ENCODE measurements at regions not wholly inside any gene's neighbourhood (a gene's known extent, or its start where the extent isn't known, plus 50 kb on each side); places are given as distances from the start of the nearest gene placed in this dataset.

DNA sequence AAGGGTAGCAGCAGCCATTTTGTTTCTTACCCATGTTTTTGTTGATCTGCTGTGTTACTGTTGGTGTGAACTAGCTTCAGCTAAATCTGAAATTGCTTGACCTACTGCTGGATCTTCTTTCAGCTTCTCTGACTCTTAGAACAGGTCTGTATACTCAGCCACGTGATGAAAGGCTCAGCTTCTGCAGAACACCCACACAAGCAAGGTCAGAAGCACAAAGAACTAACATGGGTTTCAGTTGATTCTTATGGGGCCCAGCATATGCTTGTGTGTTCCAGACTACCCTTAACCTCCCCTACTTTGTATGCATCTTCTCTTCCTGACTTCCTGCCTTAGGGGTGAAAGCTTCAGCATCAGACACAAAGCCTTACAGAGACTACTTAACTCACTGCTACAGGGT lies 186.8 kb downstream of the HGF start (continued):
- TF ChIP-seq, protein P1, sequence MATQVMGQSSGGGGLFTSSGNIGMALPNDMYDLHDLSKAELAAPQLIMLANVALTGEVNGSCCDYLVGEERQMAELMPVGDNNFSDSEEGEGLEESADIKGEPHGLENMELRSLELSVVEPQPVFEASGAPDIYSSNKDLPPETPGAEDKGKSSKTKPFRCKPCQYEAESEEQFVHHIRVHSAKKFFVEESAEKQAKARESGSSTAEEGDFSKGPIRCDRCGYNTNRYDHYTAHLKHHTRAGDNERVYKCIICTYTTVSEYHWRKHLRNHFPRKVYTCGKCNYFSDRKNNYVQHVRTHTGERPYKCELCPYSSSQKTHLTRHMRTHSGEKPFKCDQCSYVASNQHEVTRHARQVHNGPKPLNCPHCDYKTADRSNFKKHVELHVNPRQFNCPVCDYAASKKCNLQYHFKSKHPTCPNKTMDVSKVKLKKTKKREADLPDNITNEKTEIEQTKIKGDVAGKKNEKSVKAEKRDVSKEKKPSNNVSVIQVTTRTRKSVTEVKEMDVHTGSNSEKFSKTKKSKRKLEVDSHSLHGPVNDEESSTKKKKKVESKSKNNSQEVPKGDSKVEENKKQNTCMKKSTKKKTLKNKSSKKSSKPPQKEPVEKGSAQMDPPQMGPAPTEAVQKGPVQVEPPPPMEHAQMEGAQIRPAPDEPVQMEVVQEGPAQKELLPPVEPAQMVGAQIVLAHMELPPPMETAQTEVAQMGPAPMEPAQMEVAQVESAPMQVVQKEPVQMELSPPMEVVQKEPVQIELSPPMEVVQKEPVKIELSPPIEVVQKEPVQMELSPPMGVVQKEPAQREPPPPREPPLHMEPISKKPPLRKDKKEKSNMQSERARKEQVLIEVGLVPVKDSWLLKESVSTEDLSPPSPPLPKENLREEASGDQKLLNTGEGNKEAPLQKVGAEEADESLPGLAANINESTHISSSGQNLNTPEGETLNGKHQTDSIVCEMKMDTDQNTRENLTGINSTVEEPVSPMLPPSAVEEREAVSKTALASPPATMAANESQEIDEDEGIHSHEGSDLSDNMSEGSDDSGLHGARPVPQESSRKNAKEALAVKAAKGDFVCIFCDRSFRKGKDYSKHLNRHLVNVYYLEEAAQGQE (IDR thresholded peaks at IDR 0.05) = no peak
- TF ChIP-seq RAD21 (IDR thresholded peaks at IDR 0.05) = no peak
- TF ChIP-seq ZBTB33 (IDR thresholded peaks at IDR 0.05) = no peak
- no peak for TF ChIP-seq FOXA1 (IDR thresholded peaks at IDR 0.05)
- TF ChIP-seq JUND (IDR thresholded peaks at IDR 0.05) = no peak

GRCh38 chr7:81577642-81578340 lies 192.1 kb downstream of the HGF start:
- H3K4me1 ChIP-seq (ENCODE audit: control insufficient read depth in 4 of 4, insufficient read depth in 4 of 4, low read length in 3 of 4) = no peaks in the 10 kb centered on the region
- no peak overlapping the region for H3K4me3 ChIP-seq (ENCODE audit: low read depth in 1 of 3, low read length in 3 of 3)
- 81% methylated on average over 2 of the region's 2 CpGs for WGBS
- H3K36me3 ChIP-seq (ENCODE audit: control insufficient read depth in 4 of 4, insufficient read depth in 3 of 4, low read depth in 1 of 4, low read length in 3 of 4) = no peaks in the 10 kb centered on the region
- no peak for DNase-seq (ENCODE audit: low spot score)
- H3K27me3 ChIP-seq (ENCODE audit: control insufficient read depth in 4 of 4, insufficient read depth in 4 of 4, low read length in 3 of 4) = no peaks in the 10 kb centered on the region
- H3K9me3 ChIP-seq (ENCODE audit: control insufficient read depth in 4 of 4, low read length in 3 of 4) = no peaks in the 10 kb centered on the region
- H3K27ac ChIP-seq (ENCODE audit: low read depth in 1 of 2, low read length in 2 of 2) = no peak overlapping the region
- TF ChIP-seq RAD21 (IDR thresholded peaks at IDR 0.05) (no peak), GABPA (IDR thresholded peaks at IDR 0.05 in 1 of 2, conservative IDR thresholded peaks at IDR 0.05 in 1 of 2) (no peak), FOXA2 (IDR thresholded peaks at IDR 0.05) (no peak), MAX (IDR thresholded peaks at IDR 0.05) (no peak), SP1 (IDR thresholded peaks at IDR 0.05) (no peak), YY1 (IDR thresholded peaks at IDR 0.05) (no peak), TAF1 (conservative IDR thresholded peaks at IDR 0.05) (no peak), ZBTB33 (IDR thresholded peaks at IDR 0.05) (no peak), JUND (IDR thresholded peaks at IDR 0.05) (no peak)
- TF ChIP-seq, protein P1 (IDR thresholded peaks at IDR 0.05) = no peak
- TF ChIP-seq, protein P2, sequence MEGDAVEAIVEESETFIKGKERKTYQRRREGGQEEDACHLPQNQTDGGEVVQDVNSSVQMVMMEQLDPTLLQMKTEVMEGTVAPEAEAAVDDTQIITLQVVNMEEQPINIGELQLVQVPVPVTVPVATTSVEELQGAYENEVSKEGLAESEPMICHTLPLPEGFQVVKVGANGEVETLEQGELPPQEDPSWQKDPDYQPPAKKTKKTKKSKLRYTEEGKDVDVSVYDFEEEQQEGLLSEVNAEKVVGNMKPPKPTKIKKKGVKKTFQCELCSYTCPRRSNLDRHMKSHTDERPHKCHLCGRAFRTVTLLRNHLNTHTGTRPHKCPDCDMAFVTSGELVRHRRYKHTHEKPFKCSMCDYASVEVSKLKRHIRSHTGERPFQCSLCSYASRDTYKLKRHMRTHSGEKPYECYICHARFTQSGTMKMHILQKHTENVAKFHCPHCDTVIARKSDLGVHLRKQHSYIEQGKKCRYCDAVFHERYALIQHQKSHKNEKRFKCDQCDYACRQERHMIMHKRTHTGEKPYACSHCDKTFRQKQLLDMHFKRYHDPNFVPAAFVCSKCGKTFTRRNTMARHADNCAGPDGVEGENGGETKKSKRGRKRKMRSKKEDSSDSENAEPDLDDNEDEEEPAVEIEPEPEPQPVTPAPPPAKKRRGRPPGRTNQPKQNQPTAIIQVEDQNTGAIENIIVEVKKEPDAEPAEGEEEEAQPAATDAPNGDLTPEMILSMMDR (IDR thresholded peaks at IDR 0.05; ENCODE audit: low read depth, low read length, missing input control) = no peak
- H3K9ac ChIP-seq (ENCODE audit: low read depth in 1 of 2, low read length in 2 of 2) = no peak overlapping the region
